OCI-LY7 (cell line): ENCODE measurements at regions not wholly inside any gene's neighbourhood (a gene's known extent, or its start where the extent isn't known, plus 50 kb on each side); places are given as distances from the start of the nearest gene placed in this dataset.

Experiments
- BruUV-seq: library from RNA; stranded (reverse); fragments of 400-500 nt; replicated peaks from 2 replicates; lab custom pipeline; 2021; lab: Mats Ljungman, UMichigan
- CTCF ChIA-PET: fragments of 300-600 bp; sonication (Branson Sonifier 250); formaldehyde crosslinking; loops from one replicate; lab custom pipeline; 2022; ENCODE audit warnings: antibody characterized with exemption; ENCODE audit not compliant: unreplicated experiment; lab: Charles Lee
- POLR2A ChIA-PET: fragments of 300-600 bp; sonication (Branson Sonifier 250); formaldehyde crosslinking; loops from one replicate; lab custom pipeline; 2022; ENCODE audit warnings: antibody characterized with exemption; lab: Charles Lee
- DNase-seq: peaks from one replicate; pipeline ENCODE4 v3.0.0-alpha.2; 2015; ENCODE audit warnings: low spot score
- H2AFZ ChIP-seq: fragments of 200-600 bp; sonication (generic), shearing (Covaris generic); 2 replicates; pipeline ENCODE4 v1.6.1; 2014; ENCODE audit warnings: mild to moderate bottlenecking, antibody characterized with exemption, low read length, moderate library complexity
- H3K27ac ChIP-seq: fragments of 200-600 bp; sonication (generic); 2 replicates; pipeline ENCODE4 v1.5.1; 2014; ENCODE audit warnings: mixed run types, low read depth, mild to moderate bottlenecking, moderate library complexity, low read length, inconsistent platforms; ENCODE audit not compliant: poor library complexity, severe bottlenecking
- H3K36me3 ChIP-seq: fragments of 200-600 bp; sonication (generic); 2 replicates; pipeline ENCODE4 v1.6.1; 2014; ENCODE audit warnings: mild to moderate bottlenecking, antibody characterized with exemption, low read length, moderate library complexity, mixed read lengths; ENCODE audit not compliant: insufficient read depth
- H3K4me1 ChIP-seq: fragments of 200-600 bp; sonication (generic); 2 replicates; pipeline ENCODE4 v1.5.1; 2014; ENCODE audit warnings: mild to moderate bottlenecking, low read length; ENCODE audit not compliant: insufficient read depth, poor library complexity, severe bottlenecking
- H3K4me2 ChIP-seq: fragments of 200-600 bp; sonication (generic); 2 replicates; pipeline ENCODE4 v1.6.1; 2014; ENCODE audit warnings: mild to moderate bottlenecking, low read length
- H3K4me3 ChIP-seq: fragments of 200-600 bp; sonication (generic); 2 replicates; pipeline ENCODE4 v1.5.1; 2014; ENCODE audit warnings: mild to moderate bottlenecking, low read depth, low read length; ENCODE audit not compliant: poor library complexity, severe bottlenecking
- H3K79me2 ChIP-seq: fragments of 200-600 bp; sonication (generic); 2 replicates; pipeline ENCODE4 v1.6.1; 2016; ENCODE audit warnings: low read depth, mild to moderate bottlenecking, low read length, moderate library complexity, mixed read lengths; ENCODE audit not compliant: insufficient read depth
- H3K9me2 ChIP-seq: fragments of 200-600 bp; sonication (generic); 2 replicates; pipeline ENCODE4 v1.6.1; 2016; ENCODE audit warnings: mild to moderate bottlenecking, low read length, mixed read lengths; ENCODE audit not compliant: insufficient read depth
- H3K9me3 ChIP-seq: fragments of 200-600 bp; sonication (generic); 2 replicates; pipeline ENCODE4 v1.6.1; 2014; ENCODE audit warnings: mild to moderate bottlenecking, mixed run types, low read length, mixed read lengths
- H4K20me1 ChIP-seq: fragments of 200-600 bp; sonication (generic); 2 replicates; pipeline ENCODE4 v1.6.1; 2014; ENCODE audit warnings: mild to moderate bottlenecking, antibody characterized with exemption, low read length, moderate library complexity, mixed read lengths; ENCODE audit not compliant: insufficient read depth
- CTCF ChIP-seq: fragments of 200-600 bp; sonication (generic); conservative IDR thresholded peaks from 2 replicates; pipeline ENCODE4 v1.5.1; 2014; ENCODE audit warnings: mild to moderate bottlenecking, antibody characterized with exemption, low read length, moderate library complexity, mixed read lengths
- EZH2phosphoT487 ChIP-seq: fragments of 200-600 bp; sonication (generic); IDR thresholded peaks from 2 replicates; pipeline ENCODE4 v1.6.1; 2018; ENCODE audit warnings: low read depth, borderline replicate concordance, mild to moderate bottlenecking, mixed run types, antibody characterized with exemption, low read length, moderate library complexity, mixed read lengths
- intact Hi-C: fragments of 100-400 bp; cut with micrococcal nuclease; formaldehyde crosslinking; loops from one replicate; pipeline ENCODE4 v1.10.0; 2022; ENCODE audit not compliant: unreplicated experiment

- Histone ChIP-seq H2AFZ (no peak overlapping the region), H3K4me2 (no peak overlapping the region), H3K4me1 (no peaks in the 10 kb centered on the region), H3K79me2 (no peaks in the 10 kb centered on the region), H3K36me3 (no peaks in the 10 kb centered on the region), H4K20me1 (no peaks in the 10 kb centered on the region), H3K9me2 (no peaks in the 10 kb centered on the region), H3K4me3 (no peak overlapping the region), H3K27ac (no peak overlapping the region), H3K9me3 (no peaks in the 10 kb centered on the region)
- no peak for DNase-seq
- TF ChIP-seq EZH2phosphoT487 (no peak), CTCF (no peak)
- POLR2A ChIA-PET, result interaction anchor here (0.7 kb wide), 1 partner anchor 94 kb away, joined by 3 read pairs; no protein-coding TSS in a partner anchor
- intact Hi-C loops, result no loop called here
- BruUV-seq, result no TSS peak
- CTCF ChIA-PET, result no interaction called here
Observed at GRCh38 chr13:39159846-39160370, 121.7 kb downstream of the NHLRC3 start.

- Histone ChIP-seq H3K79me2 (no peaks in the 10 kb centered on the region), H3K9me3 (no peaks in the 10 kb centered on the region), H3K4me1 (no peaks in the 10 kb centered on the region), H4K20me1 (no peaks in the 10 kb centered on the region), H3K27ac (no peak overlapping the region), H3K4me3 (no peak overlapping the region), H3K36me3 (no peaks in the 10 kb centered on the region), H2AFZ (no peak overlapping the region), H3K4me2 (no peak overlapping the region), H3K9me2 (no peaks in the 10 kb centered on the region)
- TF ChIP-seq EZH2phosphoT487, result no peak
- no peak for TF ChIP-seq CTCF
- CTCF ChIA-PET, result no interaction called here
- BruUV-seq, result no TSS peak
- intact Hi-C loops, result no loop called here
- POLR2A ChIA-PET, result no interaction called here
- no peak for DNase-seq
Observed at GRCh38 chr13:39167018-39167417, 128.8 kb downstream of the NHLRC3 start.

- H3K4me1 ChIP-seq, result no peaks in the 10 kb centered on the region
- H3K36me3 ChIP-seq, result no peaks in the 10 kb centered on the region
- TF ChIP-seq CTCF (no peak), EZH2phosphoT487 (no peak)
- POLR2A ChIA-PET, result interaction anchor here (0.7 kb wide), 2 partner anchors 72 to 280 kb away, joined by 3 read pairs; no protein-coding TSS in a partner anchor
- no peak for DNase-seq
- H4K20me1 ChIP-seq, result no peaks in the 10 kb centered on the region
- no TSS peak for BruUV-seq
- H3K4me2 ChIP-seq, result no peak overlapping the region
- H3K9me3 ChIP-seq, result no peaks in the 10 kb centered on the region
- H3K79me2 ChIP-seq, result no peaks in the 10 kb centered on the region
- CTCF ChIA-PET, result no interaction called here
- intact Hi-C loops, result no loop called here
- no peak overlapping the region for H2AFZ ChIP-seq
- H3K27ac ChIP-seq, result no peak overlapping the region
- H3K9me2 ChIP-seq, result no peaks in the 10 kb centered on the region
- H3K4me3 ChIP-seq, result no peak overlapping the region
Observed at GRCh38 chr13:39170711-39171110, 132.5 kb downstream of the NHLRC3 start.
